ENCODE measurements at regions not wholly inside any gene's neighbourhood (a gene's known extent, or its start where the extent isn't known, plus 50 kb on each side); places are given as distances from the start of the nearest gene placed in this dataset.

GRCh38 chr4:66307641-66308438 lies 637.6 kb upstream of the EPHA5 start (continued):
- TF ChIP-seq CENPBD1 (CRISPR knock-in tag; IDR thresholded peaks at IDR 0.05; ENCODE audit: borderline replicate concordance, low read depth) (no peak), ZNF784 (CRISPR knock-in tag; IDR thresholded peaks at IDR 0.05; ENCODE audit: borderline replicate concordance) (no peak)

- TF ChIP-seq LBX2 (CRISPR knock-in tag; IDR thresholded peaks at IDR 0.05; ENCODE audit: borderline replicate concordance), result no peak
- no peak for TF ChIP-seq PCBP2 (optimal IDR thresholded peaks at IDR 0.05; ENCODE audit: low read depth, low read length, poor library complexity, severe bottlenecking)
- TF ChIP-seq ZNF639 (CRISPR knock-in tag; conservative IDR thresholded peaks at IDR 0.05), result no peak
- no peak for TF ChIP-seq KLF15 (CRISPR knock-in tag; IDR thresholded peaks at IDR 0.05; ENCODE audit: borderline replicate concordance)
- no peak for TF ChIP-seq HNF4A (CRISPR knock-in tag; IDR thresholded peaks at IDR 0.05)
- no peak for TF ChIP-seq ZBTB33 (CRISPR knock-in tag; IDR thresholded peaks at IDR 0.05)
- no peak for TF ChIP-seq CBFB (CRISPR knock-in tag; IDR thresholded peaks at IDR 0.05)
- 0 out of 2 replicates have a peak, but pooled peaks have one; percentile 37 for TF ChIP-seq PCBP1 (IDR thresholded peaks at IDR 0.05; ENCODE audit: borderline replicate concordance, low read depth, low read length)
- no peak for TF ChIP-seq HMG20B (CRISPR knock-in tag; conservative IDR thresholded peaks at IDR 0.05)
- no peak for TF ChIP-seq ZNF121 (CRISPR knock-in tag; IDR thresholded peaks at IDR 0.05)
- no peak for TF ChIP-seq POLR2AphosphoS5 (IDR thresholded peaks at IDR 0.05; ENCODE audit: low read depth, low read length)
- TF ChIP-seq ZNF317 (CRISPR knock-in tag; IDR thresholded peaks at IDR 0.05), result no peak
- TF ChIP-seq HNRNPK (IDR thresholded peaks at IDR 0.05; ENCODE audit: low read depth, low read length, poor library complexity, severe bottlenecking), result peak; percentile 89
- TF ChIP-seq ZNF263 (CRISPR knock-in tag; IDR thresholded peaks at IDR 0.05), result no peak
- no peaks in the 10 kb centered on the region for H3K79me2 ChIP-seq (ENCODE audit: insufficient read depth, low read length)
- no peak overlapping the region for H3K27ac ChIP-seq (ENCODE audit: extremely low read length, insufficient read depth, low read length)
- no peaks in the 10 kb centered on the region for H4K20me1 ChIP-seq (ENCODE audit: insufficient read depth, low read length)
- H3K36me3 ChIP-seq (replicated peaks in 1 of 2; ENCODE audit: control insufficient read depth in 1 of 2, insufficient read depth in 2 of 2, low read length in 2 of 2), result no peaks in the 10 kb centered on the region
- in situ Hi-C loops (cut with HindIII; ENCODE audit: extremely low pct_ligation_motif_present, low pct_unique_long_range_greater_than_20kb) (no loop called here), intact Hi-C loops (cut with micrococcal nuclease; ENCODE audit: unreplicated experiment) (no loop called here)
- no peak overlapping the region for H3K4me2 ChIP-seq (ENCODE audit: low read depth, low read length)
- no peaks in the 10 kb centered on the region for H3K4me1 ChIP-seq (ENCODE audit: insufficient read depth, low read length)
- 50% methylated on average over 2 of the region's 2 CpGs for WGBS (ENCODE audit: low lambda C conversion rate)
- no peaks in the 10 kb centered on the region for H3K9me3 ChIP-seq (ENCODE audit: low read length)
- H3K9ac ChIP-seq (ENCODE audit: insufficient read depth, low read depth, low read length), result no peak overlapping the region
- ATAC-seq (no peak), FAIRE-seq (no peak), DNase-seq (ENCODE audit: low spot score) (no peak)
- ChIA-PET CTCF (ENCODE audit: low intra/inter-chr PET ratio, low total read pairs) (no interaction called here), POLR2A (no interaction called here)
- no peaks in the 10 kb centered on the region for H3K27me3 ChIP-seq (ENCODE audit: control insufficient read depth in 1 of 2, insufficient read depth in 2 of 2, low read length in 2 of 2)
- BruUV-seq (replicated peaks), result no TSS peak
- H3K4me3 ChIP-seq (replicated peaks in 1 of 3; ENCODE audit: insufficient read depth in 1 of 3, low read depth in 2 of 3, low read length in 3 of 3), result no peak overlapping the region
- H2AFZ ChIP-seq (ENCODE audit: low read length), result no peak overlapping the region
Observed at GRCh38 chr4:66300336-66300934, 630.1 kb upstream of the EPHA5 start.

All from HepG2 (cell line).